MM.1S (cell line): ENCODE measurements at regions not wholly inside any gene's neighbourhood (a gene's known extent, or its start where the extent isn't known, plus 50 kb on each side); places are given as distances from the start of the nearest gene placed in this dataset.

Experiments
- CTCF ChIP-seq: fragments of 300-600 bp; sonication (generic); IDR thresholded peaks from 2 replicates; pipeline ENCODE4 v1.5.1; 2016; ENCODE audit warnings: antibody characterized with exemption, low read length, mixed read lengths
- EZH2phosphoT487 ChIP-seq: fragments of 300-600 bp; sonication (generic); IDR thresholded peaks from 2 replicates; pipeline ENCODE4 v1.6.1; 2018; ENCODE audit warnings: antibody characterized with exemption, low read length

GRCh38 chr5:115435065-115435777, 109.4 kb downstream of the FEM1C start:
- TF ChIP-seq CTCF (no peak), EZH2phosphoT487 (no peak)
